ENCODE measurements at regions not wholly inside any gene's neighbourhood (a gene's known extent, or its start where the extent isn't known, plus 50 kb on each side); places are given as distances from the start of the nearest gene placed in this dataset.

DNA sequence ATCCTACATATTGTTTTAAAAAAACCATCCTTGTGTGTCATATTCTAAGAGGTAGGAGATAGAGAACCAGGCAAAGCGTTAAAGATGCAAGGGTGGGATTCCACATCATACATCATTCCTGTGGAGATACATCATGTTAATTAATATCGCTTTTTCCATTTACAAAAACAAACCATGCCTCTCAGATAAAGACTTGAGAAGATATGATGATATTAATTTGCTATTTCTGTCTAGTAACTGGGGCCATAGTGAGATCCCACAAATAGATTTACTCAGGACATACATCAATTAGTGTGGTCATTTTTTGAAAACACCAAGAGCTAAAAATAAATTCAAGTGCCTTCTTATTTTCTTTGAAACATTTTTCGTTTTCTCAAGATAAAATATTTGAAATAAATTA, 165.4 kb upstream of the TARS1 start:
- Mint-ChIP-seq H3K9me3 (peaks cover 0 to 6% (median under 1%) of the 10 kb centered on the region in 8 donors), H3K4me1 (no peaks in the 10 kb centered on the region), H3K4me3 (no peak overlapping the region), H3K27me3 (peaks cover 0 to 5% of the 10 kb centered on the region in 2 donors), H3K27ac (no peak overlapping the region), H3K36me3 (no peaks in the 10 kb centered on the region)
- H3K27ac ChIP-seq (ENCODE audit: low read depth, low read length) = no peak overlapping the region
- DNase-seq = no peak
- ChIA-PET POLR2A (ENCODE audit: partially characterized antibody) (no interaction called here), CTCF (ENCODE audit: partially characterized antibody) (no interaction called here)
- H3K27me3 ChIP-seq (ENCODE audit: insufficient read depth, low read length) = no peaks in the 10 kb centered on the region
- intact Hi-C loops (cut with micrococcal nuclease) = no loop called here
- H3K9me3 ChIP-seq (ENCODE audit: control insufficient read depth in 1 of 2, low read length in 2 of 2) = no peaks in the 10 kb centered on the region
- no peaks in the 10 kb centered on the region for H3K36me3 ChIP-seq (ENCODE audit: insufficient read depth, low read length)
- no peak overlapping the region for H3K4me3 ChIP-seq (ENCODE audit: low read length in 2 of 2)
- no peaks in the 10 kb centered on the region for H3K4me1 ChIP-seq (ENCODE audit: insufficient read depth, low read length)

DNA sequence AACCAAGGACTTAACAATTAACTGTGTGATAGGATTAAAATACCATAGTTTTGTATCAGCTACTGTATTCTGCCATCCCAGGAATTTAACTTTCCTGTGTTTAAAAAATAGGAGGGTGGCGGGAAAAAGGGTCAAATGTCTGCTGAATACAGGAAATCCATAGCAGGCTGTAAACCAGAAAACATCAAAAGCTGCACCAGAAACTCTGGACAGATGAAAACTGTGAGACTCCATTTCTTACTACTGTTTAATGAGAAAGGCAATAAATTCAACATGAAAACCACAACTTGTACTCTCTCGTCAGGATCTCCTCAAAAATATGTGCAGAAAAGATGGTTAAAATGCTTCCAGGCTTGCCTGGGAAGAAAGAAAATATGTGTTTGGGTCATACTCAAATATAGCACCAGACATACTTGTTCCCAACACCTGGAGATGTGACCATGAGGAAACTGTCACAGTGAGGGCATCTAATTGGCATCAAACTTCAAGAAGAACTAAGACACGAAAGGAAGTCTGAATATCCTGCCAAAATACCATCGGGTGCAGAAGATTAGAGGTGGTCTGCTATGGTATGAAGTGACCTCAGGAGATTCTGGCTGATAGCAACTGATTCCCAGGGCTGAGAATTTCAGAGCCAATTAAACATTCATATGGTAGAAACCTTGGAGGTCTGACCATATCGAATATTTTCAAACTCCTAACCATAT, 164.7 kb upstream of the TARS1 start:
- H3K4me3 Mint-ChIP-seq = no peak overlapping the region
- no peaks in the 10 kb centered on the region for H3K4me1 Mint-ChIP-seq
- peaks cover 0 to 5% of the 10 kb centered on the region in 2 donors for H3K27me3 Mint-ChIP-seq
- Histone ChIP-seq H3K4me3 (ENCODE audit: low read length in 2 of 2) (no peak overlapping the region), H3K9me3 (ENCODE audit: control insufficient read depth in 1 of 2, low read length in 2 of 2) (no peaks in the 10 kb centered on the region), H3K4me1 (ENCODE audit: insufficient read depth, low read length) (no peaks in the 10 kb centered on the region), H3K27me3 (ENCODE audit: insufficient read depth, low read length) (no peaks in the 10 kb centered on the region), H3K27ac (ENCODE audit: low read depth, low read length) (no peak overlapping the region), H3K36me3 (ENCODE audit: insufficient read depth, low read length) (no peaks in the 10 kb centered on the region)
- H3K36me3 Mint-ChIP-seq = no peaks in the 10 kb centered on the region
- H3K9me3 Mint-ChIP-seq = peaks cover 0 to 6% (median under 1%) of the 10 kb centered on the region in 8 donors
- CTCF ChIA-PET (ENCODE audit: partially characterized antibody) = no interaction called here
- intact Hi-C loops (cut with micrococcal nuclease) = no loop called here
- POLR2A ChIA-PET (ENCODE audit: partially characterized antibody) = no interaction called here
- DNase-seq = no peak
- H3K27ac Mint-ChIP-seq = no peak overlapping the region

DNA sequence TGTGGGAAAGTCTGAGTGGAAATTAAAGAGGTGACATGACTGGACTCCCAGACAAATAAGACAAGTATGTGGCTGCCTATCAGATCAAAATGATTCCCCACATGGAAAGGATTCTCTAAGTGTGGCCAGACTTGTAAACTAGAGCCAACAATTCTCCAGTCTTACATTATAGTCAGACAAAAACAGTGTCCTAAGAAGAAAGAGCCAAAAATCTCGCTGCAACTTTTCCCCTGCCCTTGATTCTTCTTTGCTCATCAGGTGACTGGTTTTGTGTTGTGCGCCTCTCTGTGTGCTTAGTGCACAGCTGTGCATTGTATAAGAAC, 164.2 kb upstream of the TARS1 start:
- ChIA-PET CTCF (ENCODE audit: partially characterized antibody) (no interaction called here), POLR2A (ENCODE audit: partially characterized antibody) (no interaction called here)
- no peaks in the 10 kb centered on the region for H3K36me3 Mint-ChIP-seq
- H3K9me3 ChIP-seq (ENCODE audit: control insufficient read depth in 1 of 2, low read length in 2 of 2) = no peaks in the 10 kb centered on the region
- no peaks in the 10 kb centered on the region for H3K36me3 ChIP-seq (ENCODE audit: insufficient read depth, low read length)
- H3K27ac Mint-ChIP-seq = no peak overlapping the region
- H3K4me3 Mint-ChIP-seq = no peak overlapping the region
- H3K9me3 Mint-ChIP-seq = peaks cover 0 to 6% (median under 1%) of the 10 kb centered on the region in 8 donors
- H3K27me3 ChIP-seq (ENCODE audit: insufficient read depth, low read length) = no peaks in the 10 kb centered on the region
- no peak overlapping the region for H3K4me3 ChIP-seq (ENCODE audit: low read length in 2 of 2)
- peaks cover 0 to 5% of the 10 kb centered on the region in 2 donors for H3K27me3 Mint-ChIP-seq
- DNase-seq = no peak
- H3K4me1 Mint-ChIP-seq = no peaks in the 10 kb centered on the region
- no peaks in the 10 kb centered on the region for H3K4me1 ChIP-seq (ENCODE audit: insufficient read depth, low read length)
- H3K27ac ChIP-seq (ENCODE audit: low read depth, low read length) = no peak overlapping the region
- intact Hi-C loops (cut with micrococcal nuclease) = no loop called here

DNA sequence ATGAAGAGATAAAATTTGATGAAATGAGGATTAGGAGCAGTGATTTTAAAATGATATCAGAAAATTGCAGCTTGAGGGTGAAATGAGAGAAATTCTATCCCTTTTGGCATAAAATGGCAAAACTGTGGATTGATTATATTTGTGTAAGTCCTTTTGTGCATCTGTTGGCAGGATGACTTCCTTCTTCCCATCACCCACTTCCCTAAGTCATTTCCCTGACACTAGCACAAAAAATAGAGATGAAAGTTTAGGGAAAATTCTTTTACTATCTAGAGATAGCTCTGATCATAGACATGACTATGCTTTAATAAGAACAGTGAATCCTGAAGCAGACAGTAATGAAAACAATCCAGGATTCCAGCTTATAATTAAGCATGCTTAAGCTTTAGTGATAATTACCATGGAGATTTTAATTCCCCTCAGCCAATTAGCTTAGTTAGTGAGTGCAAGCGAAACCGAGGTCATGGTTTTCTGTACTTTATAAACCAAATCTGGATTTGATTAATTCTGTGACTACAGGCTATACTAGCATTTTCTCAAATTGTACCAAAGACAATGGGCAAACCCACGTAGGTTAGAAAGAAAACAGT, 163.6 kb upstream of the TARS1 start:
- POLR2A ChIA-PET (ENCODE audit: partially characterized antibody) = no interaction called here
- no peaks in the 10 kb centered on the region for H3K4me1 Mint-ChIP-seq
- H3K4me3 Mint-ChIP-seq = no peak overlapping the region
- peaks cover 0 to 5% of the 10 kb centered on the region in 2 donors for H3K27me3 Mint-ChIP-seq
- no peaks in the 10 kb centered on the region for H3K36me3 Mint-ChIP-seq
- Histone ChIP-seq H3K9me3 (ENCODE audit: control insufficient read depth in 1 of 2, low read length in 2 of 2) (no peaks in the 10 kb centered on the region), H3K4me1 (ENCODE audit: insufficient read depth, low read length) (no peaks in the 10 kb centered on the region), H3K4me3 (ENCODE audit: low read length in 2 of 2) (no peak overlapping the region), H3K36me3 (ENCODE audit: insufficient read depth, low read length) (no peaks in the 10 kb centered on the region), H3K27me3 (ENCODE audit: insufficient read depth, low read length) (no peaks in the 10 kb centered on the region), H3K27ac (ENCODE audit: low read depth, low read length) (no peak overlapping the region)
- CTCF ChIA-PET (ENCODE audit: partially characterized antibody) = no interaction called here
- peaks cover 0 to 6% (median under 1%) of the 10 kb centered on the region in 8 donors for H3K9me3 Mint-ChIP-seq
- DNase-seq = no peak
- intact Hi-C loops (cut with micrococcal nuclease) = no loop called here
- H3K27ac Mint-ChIP-seq = no peak overlapping the region

DNA sequence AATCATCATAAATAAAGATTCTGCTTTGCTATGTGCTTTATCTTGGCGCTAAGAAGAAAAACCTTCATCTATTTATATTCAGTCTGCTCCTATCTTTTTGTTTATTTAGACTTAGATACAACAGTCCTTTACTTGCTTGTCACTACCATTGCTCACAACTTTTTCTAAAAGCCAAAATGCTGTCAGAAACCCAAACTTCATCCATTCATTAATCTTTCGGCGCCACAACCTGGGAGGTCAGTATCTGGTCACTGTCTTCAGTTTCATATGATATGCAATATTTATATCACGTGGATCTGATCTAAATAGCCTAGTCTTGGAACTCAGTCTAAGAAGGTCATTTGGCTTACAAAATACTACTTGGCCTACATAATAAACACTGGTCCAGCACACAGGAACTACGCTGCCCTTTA, 159.3 kb upstream of the TARS1 start:
- no peaks in the 10 kb centered on the region for H3K4me1 Mint-ChIP-seq
- H3K27me3 ChIP-seq (ENCODE audit: insufficient read depth, low read length) = no peaks in the 10 kb centered on the region
- no peak overlapping the region for H3K27ac Mint-ChIP-seq
- no peak for DNase-seq
- peaks cover 0 to 3% of the 10 kb centered on the region in 2 donors for H3K27me3 Mint-ChIP-seq
- ChIA-PET POLR2A (ENCODE audit: partially characterized antibody) (no interaction called here), CTCF (ENCODE audit: partially characterized antibody) (no interaction called here)
- H3K9me3 ChIP-seq (ENCODE audit: control insufficient read depth in 1 of 2, low read length in 2 of 2) = no peaks in the 10 kb centered on the region
- no peak overlapping the region for H3K27ac ChIP-seq (ENCODE audit: low read depth, low read length)
- H3K9me3 Mint-ChIP-seq = peaks cover 0 to 6% (median 0%) of the 10 kb centered on the region in 8 donors
- intact Hi-C loops (cut with micrococcal nuclease) = no loop called here
- no peaks in the 10 kb centered on the region for H3K36me3 ChIP-seq (ENCODE audit: insufficient read depth, low read length)
- no peaks in the 10 kb centered on the region for H3K4me1 ChIP-seq (ENCODE audit: insufficient read depth, low read length)
- H3K4me3 Mint-ChIP-seq = no peak overlapping the region
- H3K36me3 Mint-ChIP-seq = no peaks in the 10 kb centered on the region
- H3K4me3 ChIP-seq (ENCODE audit: low read length in 2 of 2) = no peak overlapping the region

DNA sequence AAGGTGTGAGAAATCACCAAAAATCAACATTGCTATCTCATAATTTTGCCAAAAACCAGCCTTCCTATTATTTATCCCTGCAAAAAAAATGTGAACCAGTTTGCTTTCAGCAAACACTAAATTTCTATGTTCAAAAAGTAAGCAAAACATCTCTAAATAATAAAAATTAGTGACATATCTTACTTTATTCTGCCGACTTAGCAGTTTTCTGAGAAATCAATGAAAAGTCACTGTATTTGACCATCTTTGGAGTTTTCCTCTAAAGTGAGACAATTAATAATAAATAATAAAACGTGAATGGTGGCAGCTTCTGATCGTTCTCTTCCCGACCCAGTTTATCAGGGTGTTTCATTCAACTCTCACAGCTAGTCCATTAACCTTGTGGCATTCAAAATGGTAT, 158.6 kb upstream of the TARS1 start:
- DNase-seq = no peak
- H3K27me3 Mint-ChIP-seq = no peaks in the 10 kb centered on the region
- H3K4me3 Mint-ChIP-seq = no peak overlapping the region
- no peaks in the 10 kb centered on the region for H3K9me3 ChIP-seq (ENCODE audit: control insufficient read depth in 1 of 2, low read length in 2 of 2)
- no peak overlapping the region for H3K4me3 ChIP-seq (ENCODE audit: low read length in 2 of 2)
- H3K27me3 ChIP-seq (ENCODE audit: insufficient read depth, low read length) = no peaks in the 10 kb centered on the region
- intact Hi-C loops (cut with micrococcal nuclease) = no loop called here
- no peaks in the 10 kb centered on the region for H3K36me3 Mint-ChIP-seq
- ChIA-PET CTCF (ENCODE audit: partially characterized antibody) (no interaction called here), POLR2A (ENCODE audit: partially characterized antibody) (no interaction called here)
- no peak overlapping the region for H3K27ac Mint-ChIP-seq
- H3K9me3 Mint-ChIP-seq = peaks cover 0 to 6% (median 0%) of the 10 kb centered on the region in 8 donors
- no peaks in the 10 kb centered on the region for H3K36me3 ChIP-seq (ENCODE audit: insufficient read depth, low read length)
- H3K4me1 Mint-ChIP-seq = no peaks in the 10 kb centered on the region
- no peak overlapping the region for H3K27ac ChIP-seq (ENCODE audit: low read depth, low read length)
- no peaks in the 10 kb centered on the region for H3K4me1 ChIP-seq (ENCODE audit: insufficient read depth, low read length)

DNA sequence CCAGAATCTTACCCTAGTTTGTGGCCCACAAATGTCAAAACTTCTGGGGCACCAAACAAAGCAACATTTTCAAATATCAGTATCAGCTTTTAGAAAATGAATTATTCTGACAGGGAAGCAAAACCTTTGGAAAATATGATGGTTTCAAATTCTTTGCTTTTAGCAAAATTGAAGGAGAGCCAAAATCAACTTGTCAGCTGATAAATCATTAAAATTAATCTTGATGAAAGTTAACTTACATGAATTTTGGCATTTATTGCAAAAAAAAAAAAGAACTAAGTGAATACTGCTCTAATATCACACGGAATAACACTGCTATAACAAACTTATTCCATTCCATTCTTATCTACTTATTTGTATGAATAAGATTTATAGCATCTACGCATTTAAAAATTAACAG, 158.1 kb upstream of the TARS1 start:
- H3K9me3 ChIP-seq (ENCODE audit: control insufficient read depth in 1 of 2, low read length in 2 of 2) = no peaks in the 10 kb centered on the region
- POLR2A ChIA-PET (ENCODE audit: partially characterized antibody) = no interaction called here
- no peak overlapping the region for H3K4me3 ChIP-seq (ENCODE audit: low read length in 2 of 2)
- Mint-ChIP-seq H3K27ac (no peak overlapping the region), H3K27me3 (no peaks in the 10 kb centered on the region), H3K36me3 (no peaks in the 10 kb centered on the region), H3K9me3 (peaks cover 0 to 6% (median 0%) of the 10 kb centered on the region in 8 donors), H3K4me3 (no peak overlapping the region), H3K4me1 (no peaks in the 10 kb centered on the region)
- no peaks in the 10 kb centered on the region for H3K36me3 ChIP-seq (ENCODE audit: insufficient read depth, low read length)
- no peak for DNase-seq
- H3K4me1 ChIP-seq (ENCODE audit: insufficient read depth, low read length) = no peaks in the 10 kb centered on the region
- CTCF ChIA-PET (ENCODE audit: partially characterized antibody) = no interaction called here
- no peak overlapping the region for H3K27ac ChIP-seq (ENCODE audit: low read depth, low read length)
- no peaks in the 10 kb centered on the region for H3K27me3 ChIP-seq (ENCODE audit: insufficient read depth, low read length)
- intact Hi-C loops (cut with micrococcal nuclease) = no loop called here
